Cardiac fibroblast (primary cell): ENCODE measurements at regions not wholly inside any gene's neighbourhood (a gene's known extent, or its start where the extent isn't known, plus 50 kb on each side); places are given as distances from the start of the nearest gene placed in this dataset.
"Not testable (repeated sequence)": the region's sequence is repeated elsewhere in the genome, so short reads cannot be mapped to it uniquely, and the experiment has no call there.

Source experiments
- DNase-seq, 2 donors: peaks; one replicate each; pipeline versions ENCODE4 v3.0.0 to v3.0.0-alpha.2; 2010; ENCODE audit warnings: low read depth in 2 of 2
- H3K4me3 ChIP-seq, 2 donors: replicated peaks in 1 of 2; 1 replicate in 1 of 2; 2 replicates in 1 of 2; pipeline ENCODE4 v1.5.1; 2011; ENCODE audit warnings: low read depth in 2 of 2, low read length in 2 of 2, mild to moderate bottlenecking in 2 of 2, moderate library complexity in 1 of 2
- TF ChIP-seq, protein P1 (sequence below): IDR thresholded peaks from one replicate; pipeline ENCODE4 v1.5.1; 2011; ENCODE audit warnings: low read depth, mild to moderate bottlenecking, low read length, inconsistent platforms

- TF ChIP-seq, protein P1, sequence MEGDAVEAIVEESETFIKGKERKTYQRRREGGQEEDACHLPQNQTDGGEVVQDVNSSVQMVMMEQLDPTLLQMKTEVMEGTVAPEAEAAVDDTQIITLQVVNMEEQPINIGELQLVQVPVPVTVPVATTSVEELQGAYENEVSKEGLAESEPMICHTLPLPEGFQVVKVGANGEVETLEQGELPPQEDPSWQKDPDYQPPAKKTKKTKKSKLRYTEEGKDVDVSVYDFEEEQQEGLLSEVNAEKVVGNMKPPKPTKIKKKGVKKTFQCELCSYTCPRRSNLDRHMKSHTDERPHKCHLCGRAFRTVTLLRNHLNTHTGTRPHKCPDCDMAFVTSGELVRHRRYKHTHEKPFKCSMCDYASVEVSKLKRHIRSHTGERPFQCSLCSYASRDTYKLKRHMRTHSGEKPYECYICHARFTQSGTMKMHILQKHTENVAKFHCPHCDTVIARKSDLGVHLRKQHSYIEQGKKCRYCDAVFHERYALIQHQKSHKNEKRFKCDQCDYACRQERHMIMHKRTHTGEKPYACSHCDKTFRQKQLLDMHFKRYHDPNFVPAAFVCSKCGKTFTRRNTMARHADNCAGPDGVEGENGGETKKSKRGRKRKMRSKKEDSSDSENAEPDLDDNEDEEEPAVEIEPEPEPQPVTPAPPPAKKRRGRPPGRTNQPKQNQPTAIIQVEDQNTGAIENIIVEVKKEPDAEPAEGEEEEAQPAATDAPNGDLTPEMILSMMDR: no peak
- no peak for DNase-seq
- no peak overlapping the region for H3K4me3 ChIP-seq
These were observed 81.2 kb upstream of the DNAH5 start for GRCh38 chr5:14025569-14026286.

- DNase-seq: no peak
- TF ChIP-seq, protein P1: no peak
- no peak overlapping the region for H3K4me3 ChIP-seq
These were observed 78.5 kb upstream of the DNAH5 start for GRCh38 chr5:14022971-14023370.

GRCh38 chr5:14020944-14021343, 76.5 kb upstream of the DNAH5 start:
- DNase-seq, H3K4me3 ChIP-seq: not testable (repeated sequence)

- TF ChIP-seq, protein P1: no peak
- no peak for DNase-seq
- no peak overlapping the region for H3K4me3 ChIP-seq
These were observed 75.3 kb upstream of the DNAH5 start for GRCh38 chr5:14019768-14020290.

- no peak for DNase-seq
- TF ChIP-seq, protein P1: no peak
- H3K4me3 ChIP-seq: no peak overlapping the region
These were observed 73.4 kb upstream of the DNAH5 start for GRCh38 chr5:14017904-14018303.

DNA sequence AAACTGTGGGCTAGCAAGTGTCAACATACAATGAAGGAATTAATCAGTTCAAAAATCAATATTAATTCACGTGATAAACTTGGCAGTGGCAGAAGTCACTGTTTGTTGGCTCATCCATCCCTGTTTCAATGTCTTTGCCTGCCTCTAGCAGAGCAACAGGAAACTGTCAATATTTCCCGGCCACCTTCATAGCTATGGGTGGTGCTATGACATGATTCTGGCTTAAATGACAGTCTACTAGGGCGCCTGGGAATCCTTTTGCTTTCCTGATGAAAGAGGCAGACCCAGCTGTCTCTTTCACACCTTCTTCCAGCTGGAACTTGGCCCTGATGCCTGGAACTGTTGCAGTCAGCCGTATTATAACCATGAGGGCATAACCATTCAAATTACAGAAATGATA, 72.1 kb upstream of the DNAH5 start:
- TF ChIP-seq, protein P1: no peak
- no peak for DNase-seq
- no peak overlapping the region for H3K4me3 ChIP-seq

- DNase-seq: peak; percentile 88 to 91
- peak overlapping the region; percentile 62 to 72 for H3K4me3 ChIP-seq
- TF ChIP-seq, protein P1: no peak
These were observed 66.9 kb upstream of the DNAH5 start for GRCh38 chr5:14011089-14012020.
